ENCODE measurements at regions not wholly inside any gene's neighbourhood (a gene's known extent, or its start where the extent isn't known, plus 50 kb on each side); places are given as distances from the start of the nearest gene placed in this dataset.

- TF ChIP-seq CTCF (IDR thresholded peaks at IDR 0.05) = no peak
- TF ChIP-seq POLR2AphosphoS5 (IDR thresholded peaks at IDR 0.05) = no peak
- TF ChIP-seq POLR2A (IDR thresholded peaks at IDR 0.05; ENCODE audit: low read depth) = no peak
- no peak for TF ChIP-seq EP300 (IDR thresholded peaks at IDR 0.05)
Measured at GRCh38 chr6:95686895-95687294, 109.6 kb downstream of the MANEA start.
